ENCODE measurements at regions not wholly inside any gene's neighbourhood (a gene's known extent, or its start where the extent isn't known, plus 50 kb on each side); places are given as distances from the start of the nearest gene placed in this dataset.

DNA sequence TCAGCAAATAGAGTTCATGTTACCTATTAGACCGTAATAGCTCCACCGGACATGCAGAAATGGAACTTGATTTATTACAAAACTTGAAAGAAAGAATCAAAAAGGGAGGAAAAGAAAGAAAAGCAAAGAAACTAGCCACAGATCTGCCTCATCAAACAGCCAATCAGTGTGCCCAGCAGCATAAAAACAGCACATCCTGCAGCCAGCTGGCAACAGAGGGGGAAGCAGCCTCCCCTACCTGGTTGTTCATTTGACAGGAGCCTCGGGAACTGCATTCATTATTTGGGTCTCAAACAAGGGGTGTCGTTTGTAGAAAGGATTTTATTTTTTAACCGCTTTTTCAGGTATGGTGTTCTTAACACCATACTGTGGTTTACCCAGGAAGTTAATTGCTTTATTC lies 181.5 kb upstream of the TOPAZ1 start:
- no peak for DNase-seq

DNA sequence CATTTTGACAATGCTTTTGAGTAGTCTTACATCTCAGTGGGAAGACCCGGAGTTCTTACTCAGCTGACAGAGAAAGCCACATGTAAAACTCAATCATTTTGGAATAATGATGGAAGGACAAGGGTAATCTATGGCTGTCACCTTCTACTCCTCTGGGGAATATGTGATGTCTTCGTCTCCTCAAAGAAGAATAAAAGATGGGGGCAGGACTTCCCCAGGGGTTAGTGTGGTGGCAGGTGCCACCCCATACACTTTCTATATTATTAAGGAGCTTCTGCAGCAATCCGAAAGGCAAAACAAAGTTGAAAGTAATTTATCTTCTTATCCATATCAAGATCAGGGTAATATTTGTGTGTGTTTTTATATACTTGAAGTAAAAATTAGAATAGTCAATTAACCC lies 180.4 kb upstream of the TOPAZ1 start:
- no peak for DNase-seq

DNA sequence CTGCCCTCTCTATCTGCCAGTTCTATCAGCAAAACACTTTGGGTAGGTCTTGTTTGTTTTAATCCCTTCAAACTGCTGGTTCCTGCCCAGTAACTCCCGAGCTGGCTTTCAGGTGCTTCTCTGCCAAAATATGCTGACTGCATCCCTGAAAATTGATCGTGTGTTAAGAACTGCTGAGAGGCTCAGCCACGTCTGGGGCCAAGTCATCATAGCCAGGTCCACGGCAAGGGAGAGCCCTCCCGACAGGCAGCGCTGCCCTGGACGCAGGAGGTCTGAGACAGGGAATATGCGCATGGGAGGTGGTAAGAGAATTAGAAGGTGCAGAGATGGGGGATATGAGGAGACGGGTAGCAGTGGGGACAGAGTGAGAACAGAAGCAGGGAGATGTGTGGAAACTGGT lies 179.7 kb upstream of the TOPAZ1 start:
- DNase-seq = no peak

DNA sequence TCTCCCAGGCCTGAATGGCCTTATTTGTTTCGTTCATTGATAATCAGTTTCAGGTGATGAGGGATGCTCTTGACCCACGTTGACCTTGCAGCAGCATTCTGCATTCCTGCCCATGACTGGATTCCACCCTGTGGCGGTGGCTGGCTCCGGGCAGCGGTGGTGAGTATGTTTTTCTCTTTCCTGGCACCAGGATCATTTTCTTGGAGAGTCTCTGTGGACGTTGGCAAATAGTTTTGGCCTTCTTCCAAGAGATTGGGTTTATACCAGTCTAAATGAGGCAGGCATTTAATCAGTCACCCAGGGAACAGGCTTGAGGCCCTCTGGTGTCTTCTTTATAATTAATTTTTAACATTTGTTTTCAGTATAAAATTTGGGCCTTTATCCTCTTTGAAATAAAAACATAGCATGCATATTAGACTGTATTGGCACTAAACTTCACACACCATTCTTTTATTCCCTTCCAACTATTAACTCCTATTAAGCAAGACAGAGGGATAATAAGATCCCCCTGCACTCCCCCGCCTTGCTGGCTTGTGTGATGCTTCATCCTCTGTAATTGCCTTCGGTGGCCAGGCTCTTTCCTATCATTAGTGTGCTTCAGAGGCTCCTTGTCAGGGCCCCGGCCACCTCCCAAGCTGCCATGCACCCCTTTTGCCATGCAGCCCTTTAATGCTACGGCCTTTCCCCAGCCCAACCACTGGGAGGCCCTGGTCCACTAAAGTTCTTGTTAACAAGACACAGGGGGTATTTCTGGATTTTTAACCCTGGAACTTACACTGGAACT lies 176.2 kb upstream of the TOPAZ1 start:
- no peak for DNase-seq

DNA sequence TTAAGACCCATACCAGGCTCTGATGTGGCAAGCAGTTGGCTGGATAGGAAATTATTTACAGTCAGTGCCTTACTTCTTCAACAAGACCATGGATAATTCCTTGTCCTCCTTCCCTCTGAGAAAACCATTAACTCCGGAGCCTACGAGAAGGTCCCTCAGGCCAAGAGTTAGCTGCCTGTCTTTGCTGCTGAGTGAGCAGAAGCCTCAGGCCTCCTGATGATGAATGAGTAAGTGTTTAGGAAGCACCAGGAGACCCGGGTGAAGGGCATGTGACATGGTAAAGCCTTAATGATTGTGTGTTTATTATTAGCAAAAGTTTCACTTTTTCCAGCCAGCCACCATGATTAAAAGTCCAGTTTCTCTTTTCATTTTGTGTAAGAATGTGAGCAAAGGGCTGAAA lies 174.9 kb upstream of the TOPAZ1 start:
- DNase-seq = no peak

DNA sequence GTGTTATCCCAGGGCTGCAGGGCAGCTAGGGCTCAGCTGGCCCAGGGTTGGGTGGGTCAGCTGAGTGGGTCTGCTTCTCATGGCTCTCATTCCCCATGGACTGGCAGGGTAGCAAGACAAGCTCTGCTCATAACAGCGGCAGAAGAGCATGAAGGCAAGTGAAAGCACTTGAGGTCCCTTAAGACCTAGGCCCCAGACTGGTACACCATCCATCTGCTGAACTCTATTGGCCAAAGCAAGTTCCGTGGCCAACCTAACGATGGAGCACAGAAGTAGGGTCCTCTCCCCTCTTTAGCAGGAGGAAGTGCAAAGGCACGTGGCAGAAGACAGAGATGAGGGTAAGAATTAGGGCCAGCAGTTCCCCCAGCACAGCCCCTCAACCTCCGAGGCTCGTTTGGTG lies 174.3 kb upstream of the TOPAZ1 start:
- no peak for DNase-seq

DNA sequence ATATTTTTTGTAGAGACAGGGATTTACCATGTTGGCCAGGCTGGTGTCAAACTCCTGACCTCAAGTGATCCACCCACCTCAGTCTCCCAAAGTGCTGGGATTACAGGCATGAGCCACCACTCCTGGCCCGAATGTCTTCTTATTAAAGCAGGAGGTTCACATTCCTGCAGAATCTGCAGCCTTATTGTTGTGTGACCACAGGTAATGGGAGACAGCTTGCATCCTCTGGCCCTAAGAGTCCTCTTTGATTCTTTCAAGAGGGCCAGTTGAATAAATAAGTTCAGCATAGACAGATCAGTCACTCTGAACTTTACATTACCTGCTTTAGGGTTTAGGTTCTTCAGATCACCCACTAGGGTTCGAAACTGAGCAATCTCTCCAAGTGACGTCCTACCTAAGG lies 172.9 kb upstream of the TOPAZ1 start:
- no peak for DNase-seq

DNA sequence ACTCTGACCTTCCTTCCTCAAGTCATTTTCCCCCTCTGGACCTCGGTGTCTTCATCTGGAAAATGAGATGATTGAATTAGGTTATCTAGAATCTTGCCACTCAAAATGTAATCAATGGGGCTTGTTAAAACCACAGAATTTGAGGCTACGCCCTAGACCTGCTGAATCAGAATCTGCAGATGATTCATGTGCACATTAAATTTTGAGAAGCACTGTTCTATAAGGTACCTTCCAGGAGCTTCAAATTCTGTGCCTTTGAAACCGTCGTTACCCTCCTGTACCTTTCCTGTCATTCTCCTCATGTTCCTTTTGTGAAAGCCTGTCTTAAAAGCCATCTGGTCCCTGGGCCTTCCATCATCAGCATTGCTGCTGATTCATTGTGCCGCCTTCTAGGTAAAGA lies 172.4 kb upstream of the TOPAZ1 start:
- DNase-seq = no peak

DNA sequence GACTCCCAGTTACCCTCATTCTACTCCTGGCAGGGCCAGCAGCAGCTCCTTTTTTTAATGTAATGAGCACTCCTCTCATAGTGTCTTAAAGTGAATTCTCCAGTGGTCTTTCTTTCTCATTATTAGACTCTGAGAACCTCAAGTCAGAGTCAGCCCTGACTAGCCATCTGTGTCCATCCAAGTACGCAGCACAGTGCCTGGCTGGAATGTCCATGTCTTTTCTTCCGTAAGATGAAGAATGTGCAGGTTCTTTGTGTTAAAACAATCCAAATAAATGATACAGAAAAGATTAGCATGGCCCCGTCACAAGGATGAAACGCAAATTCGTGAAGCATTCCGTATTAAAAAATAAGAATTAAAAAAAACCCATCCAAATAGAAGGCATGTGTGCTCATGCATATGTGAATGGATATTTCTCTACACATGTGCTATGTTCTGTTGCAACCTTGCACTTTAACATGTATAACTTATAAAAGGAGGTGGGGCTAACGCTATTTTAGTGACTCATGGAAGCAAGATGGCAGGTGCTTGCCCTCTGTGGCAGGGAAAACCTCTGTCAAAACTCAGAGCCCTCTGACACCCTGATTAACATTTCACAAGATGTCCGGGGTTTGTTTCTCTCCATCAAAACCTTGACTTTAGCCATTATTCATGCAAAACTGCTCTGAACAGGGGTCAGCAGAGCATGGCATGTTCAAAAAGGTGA lies 170.7 kb upstream of the TOPAZ1 start:
- DNase-seq = no peak

DNA sequence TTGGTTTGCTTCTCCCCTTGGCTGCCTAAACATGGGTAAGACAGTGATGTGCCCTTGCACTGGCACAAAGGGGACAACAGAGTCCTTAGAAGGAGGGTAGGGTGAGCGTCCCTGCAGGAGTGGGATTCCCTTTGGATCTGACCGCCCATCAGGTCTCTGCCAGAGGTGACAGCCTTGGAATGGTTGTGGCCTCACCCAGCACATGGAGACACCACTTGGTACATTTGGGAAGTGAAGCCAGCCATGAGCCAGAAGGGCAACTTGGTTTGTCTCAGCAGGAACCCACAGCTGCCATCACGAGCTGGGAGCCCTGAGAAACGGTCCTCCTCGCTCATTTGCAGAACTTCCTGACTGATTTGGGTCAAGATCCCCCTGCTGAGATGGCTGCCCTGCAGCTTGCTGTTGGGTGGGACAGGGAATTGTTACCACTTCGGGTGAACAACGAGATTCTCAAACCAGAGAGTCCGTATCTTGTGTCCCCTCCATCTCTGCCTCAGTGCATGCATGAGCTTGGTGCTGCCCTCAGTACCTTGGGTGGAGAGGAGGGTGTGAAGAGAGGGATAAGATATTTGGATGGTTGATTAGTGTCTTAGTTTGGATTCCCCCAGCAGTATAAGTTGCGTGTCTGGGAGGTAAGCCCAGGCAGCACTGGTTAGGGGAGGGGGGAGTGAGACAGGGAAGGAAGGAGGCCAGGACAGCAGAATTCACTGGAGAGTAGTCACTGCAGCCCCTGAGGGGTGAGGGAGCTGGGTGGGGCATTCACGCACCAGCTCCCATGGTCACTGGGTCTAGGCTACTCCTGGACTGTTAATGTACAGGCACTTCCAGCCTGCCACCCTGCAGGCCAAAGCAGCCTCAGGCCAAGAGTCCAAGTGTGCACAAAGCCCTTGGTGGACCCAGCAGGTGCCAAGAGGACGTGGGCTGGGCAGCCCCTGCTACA lies 168.8 kb upstream of the TOPAZ1 start:
- DNase-seq = peak; percentile 47

DNA sequence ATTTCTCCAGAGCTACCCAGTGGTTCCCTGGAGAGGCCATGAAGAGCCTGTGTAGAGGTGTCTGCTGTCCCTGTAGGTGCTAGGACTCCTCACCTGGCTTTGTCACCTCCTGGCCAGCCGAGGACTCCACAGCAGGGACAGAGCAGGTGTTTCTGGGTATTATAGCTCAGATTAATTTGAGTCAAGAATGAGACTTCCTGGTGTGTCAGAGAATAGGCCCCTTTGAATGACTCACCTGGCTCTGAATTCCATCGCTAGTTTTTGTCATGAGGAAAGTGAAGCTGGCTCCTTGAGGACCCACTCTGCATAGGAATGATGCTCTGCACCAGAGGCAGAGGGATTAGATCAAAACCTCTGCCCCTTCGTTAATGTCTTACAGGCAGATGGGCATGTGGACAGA lies 167.5 kb upstream of the TOPAZ1 start:
- peak; percentile 55 for DNase-seq

DNA sequence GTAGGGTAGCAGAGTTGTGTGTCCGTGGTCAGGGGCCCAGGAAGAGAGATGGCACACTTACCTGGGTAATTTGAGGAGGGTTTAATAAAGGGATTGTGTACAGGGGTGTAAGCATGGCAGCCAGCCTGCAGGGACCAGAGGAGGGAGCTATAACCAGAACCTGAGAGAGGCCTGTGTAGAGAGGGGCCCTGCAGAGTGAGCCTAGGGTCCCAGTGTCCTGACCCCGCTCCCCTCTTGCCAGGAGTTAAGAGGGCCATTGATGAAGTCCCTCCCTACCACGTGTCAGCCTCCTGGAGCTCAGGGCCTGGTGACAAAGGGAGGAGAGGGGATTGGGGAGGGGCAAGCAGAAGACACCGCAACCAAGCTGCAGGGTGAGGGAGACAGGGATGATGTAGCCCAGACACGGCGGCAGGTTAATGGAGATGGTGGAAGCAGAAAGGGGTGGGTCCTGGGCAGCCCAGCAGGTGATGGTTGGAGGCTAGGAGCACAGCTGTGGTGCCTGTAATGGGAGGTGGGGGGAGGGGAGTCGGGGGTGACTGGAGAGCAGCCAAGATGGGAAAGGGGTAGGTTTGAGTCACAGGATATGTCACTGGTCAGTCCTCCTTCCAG lies 165.4 kb upstream of the TOPAZ1 start:
- DNase-seq = peak; percentile 62

DNA sequence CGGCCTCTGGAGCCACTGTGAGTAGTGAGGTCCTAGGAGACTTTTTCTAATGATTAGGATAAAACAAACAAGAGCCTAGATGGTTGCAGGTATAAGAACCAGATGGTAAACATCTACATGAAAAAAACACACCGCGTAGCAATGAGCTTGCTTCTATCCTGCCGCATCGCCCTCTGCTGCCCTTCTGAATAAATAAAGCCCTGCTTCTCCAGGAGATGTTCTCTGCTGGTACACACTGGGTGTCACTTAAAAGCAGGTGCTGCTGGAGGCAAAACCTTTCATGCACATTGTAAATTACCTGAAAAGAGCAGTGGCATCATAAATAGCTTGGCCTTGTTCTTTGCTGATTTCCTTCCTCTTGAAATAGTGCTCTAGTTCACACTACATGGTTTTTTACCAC lies 164.4 kb upstream of the TOPAZ1 start:
- DNase-seq = no peak

DNA sequence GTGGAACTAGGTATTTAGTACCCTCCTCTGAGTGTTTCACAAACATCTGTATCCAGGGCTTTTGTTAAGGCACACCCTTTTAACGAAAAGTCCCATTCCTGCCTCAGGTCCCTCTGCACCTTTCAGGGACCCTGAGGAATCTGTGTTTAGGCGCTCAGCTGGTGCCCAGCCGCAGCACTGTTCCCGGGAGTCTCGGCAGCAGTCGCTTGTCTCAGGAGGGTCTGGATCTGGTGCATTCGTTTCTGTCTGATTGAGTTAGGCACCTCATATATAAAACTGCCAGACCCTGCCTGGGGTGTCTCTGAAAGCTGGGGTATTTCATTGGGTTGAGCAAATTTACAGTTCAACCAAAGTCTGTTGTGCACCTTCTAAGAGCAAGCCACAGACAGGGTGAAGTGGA lies 162.8 kb upstream of the TOPAZ1 start:
- no peak for DNase-seq

DNA sequence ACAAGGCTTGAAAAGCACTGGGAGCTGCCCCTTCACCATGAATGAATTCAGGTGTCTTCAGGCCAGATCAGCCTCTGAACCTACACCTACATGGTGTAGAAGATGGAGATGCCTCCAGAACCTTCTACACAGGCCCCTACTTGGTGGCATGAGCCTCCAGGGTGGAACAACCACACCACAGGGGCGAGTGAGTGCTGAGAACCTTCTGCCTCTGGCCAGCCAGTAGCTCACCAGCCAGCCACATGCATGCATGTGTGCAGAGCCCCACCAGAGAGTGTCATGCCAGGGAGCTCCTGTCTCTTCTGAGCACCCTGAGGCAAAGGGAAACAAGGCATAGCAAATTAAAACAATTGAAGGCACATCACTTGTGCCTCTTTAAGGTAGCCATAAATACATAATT lies 161.8 kb upstream of the TOPAZ1 start:
- DNase-seq = no peak

DNA sequence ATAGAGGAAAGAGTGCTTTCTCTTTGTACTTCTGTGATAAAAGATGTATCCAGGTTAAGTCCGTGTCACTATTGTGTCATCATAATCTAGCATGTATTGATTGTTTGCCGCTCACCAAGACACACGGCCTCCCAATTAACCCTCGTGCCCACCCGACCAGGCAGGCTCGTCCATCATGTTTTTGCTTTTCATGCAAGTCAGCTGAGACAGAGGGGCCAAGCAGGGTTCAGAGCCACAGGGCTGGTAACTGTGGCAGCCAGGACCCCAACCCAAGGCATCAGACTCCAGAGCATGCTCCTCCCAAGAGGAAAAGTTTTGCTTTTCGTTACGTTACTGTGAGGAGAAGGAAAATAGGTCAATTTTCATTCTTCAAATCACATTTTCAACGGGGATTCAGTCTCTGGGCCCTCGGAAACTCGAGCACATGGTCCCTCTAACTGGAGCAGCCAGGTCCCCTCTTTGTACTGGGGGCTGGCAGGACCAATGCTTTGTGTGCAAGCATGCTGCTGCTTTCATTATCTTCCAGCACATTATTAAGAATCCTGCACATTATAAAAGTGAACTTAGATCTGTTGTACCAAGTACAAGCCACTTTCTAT lies 161.1 kb upstream of the TOPAZ1 start:
- DNase-seq = no peak

DNA sequence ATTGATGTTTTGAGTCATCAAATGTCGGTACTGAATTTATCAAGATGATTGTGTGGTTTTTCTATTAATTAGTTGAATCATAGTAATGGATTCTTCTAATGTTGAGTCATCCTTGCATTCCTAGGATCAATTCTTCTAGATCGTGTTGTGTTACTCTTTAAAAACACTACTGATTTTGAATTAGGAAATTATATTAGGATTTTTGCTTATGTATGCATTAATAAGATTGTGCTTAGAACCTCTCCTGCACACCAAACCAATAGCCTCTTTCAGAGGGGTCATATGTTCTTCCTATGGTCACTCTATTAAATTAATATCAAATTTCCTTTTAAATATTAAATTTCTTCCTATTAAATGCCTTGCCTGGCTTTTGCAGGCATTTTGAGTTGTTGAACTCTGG lies 151.7 kb upstream of the TOPAZ1 start:
- no peak for DNase-seq

DNA sequence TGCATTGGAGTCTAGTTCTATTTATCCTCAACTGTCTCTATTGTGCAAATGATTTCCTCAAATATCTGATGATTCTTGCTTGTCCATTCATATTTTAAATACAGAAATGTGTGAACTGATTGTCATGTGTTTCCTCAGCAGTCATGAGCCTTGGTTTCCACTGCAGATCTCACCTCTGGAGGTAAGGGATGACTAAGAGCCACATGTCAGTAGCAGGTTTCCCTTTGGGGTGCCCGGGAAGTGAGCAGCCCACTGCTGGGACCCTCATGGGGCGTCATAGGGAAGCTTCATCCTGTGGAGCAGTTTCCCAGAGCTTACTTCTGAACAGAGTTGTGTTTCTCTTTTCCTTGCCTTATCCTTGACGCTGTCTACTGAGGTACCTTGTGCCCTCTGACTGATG lies 149.2 kb upstream of the TOPAZ1 start:
- DNase-seq = no peak

DNA sequence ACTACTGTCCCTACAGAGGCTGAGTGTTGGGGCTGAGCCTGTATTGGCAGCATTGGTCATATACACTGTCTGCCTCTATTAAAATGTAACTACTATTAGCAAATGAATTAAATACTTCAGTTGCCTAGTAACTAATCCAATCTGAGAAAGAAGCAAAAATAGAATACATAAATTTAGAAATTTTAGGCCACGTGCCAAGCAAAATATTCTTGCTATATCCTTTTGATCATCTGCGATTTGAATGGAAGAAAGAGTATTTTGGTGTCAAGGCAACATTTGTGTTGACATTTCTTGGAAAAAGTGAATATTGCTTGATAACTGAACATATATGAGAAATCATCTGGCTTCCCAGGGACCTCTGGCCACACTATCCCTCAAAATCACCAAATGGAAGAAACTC lies 148.2 kb upstream of the TOPAZ1 start:
- DNase-seq = no peak

DNA sequence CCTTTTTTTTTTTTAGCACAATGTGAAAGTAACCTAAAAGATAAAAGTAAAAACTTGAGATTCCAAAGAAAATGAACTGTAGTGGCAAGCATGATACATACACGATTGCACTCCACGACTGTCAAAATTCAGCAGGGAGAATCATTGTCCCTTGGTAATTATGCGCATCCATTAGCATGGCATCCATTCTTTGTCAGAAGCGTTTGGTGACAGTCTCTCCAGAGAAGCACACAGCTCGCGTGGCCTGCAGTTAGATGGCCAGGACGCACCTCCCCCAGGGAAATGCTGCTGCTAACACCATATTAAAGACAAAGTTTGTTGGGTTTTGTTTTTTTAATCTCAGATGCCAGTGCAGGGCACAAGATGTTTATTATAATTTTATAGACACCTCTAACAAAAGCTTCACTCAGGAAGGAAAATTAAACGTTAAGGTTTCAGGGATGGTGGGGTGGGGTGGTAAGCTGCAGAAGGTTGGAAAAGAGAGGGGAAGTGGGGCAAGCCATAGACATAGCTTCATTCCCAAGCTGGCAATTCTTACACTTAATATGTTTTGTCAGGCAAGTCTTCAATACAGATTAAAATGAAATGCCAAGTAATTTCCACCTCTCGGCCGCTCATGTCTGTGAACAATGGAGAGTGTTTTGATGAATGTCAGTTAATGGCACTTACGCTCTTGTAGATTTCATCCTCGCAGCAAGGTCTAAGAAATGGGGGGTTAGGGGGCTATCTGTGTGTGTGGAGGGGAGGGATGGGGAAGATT lies 142.8 kb upstream of the TOPAZ1 start:
- peak; percentile 19 for DNase-seq

DNA sequence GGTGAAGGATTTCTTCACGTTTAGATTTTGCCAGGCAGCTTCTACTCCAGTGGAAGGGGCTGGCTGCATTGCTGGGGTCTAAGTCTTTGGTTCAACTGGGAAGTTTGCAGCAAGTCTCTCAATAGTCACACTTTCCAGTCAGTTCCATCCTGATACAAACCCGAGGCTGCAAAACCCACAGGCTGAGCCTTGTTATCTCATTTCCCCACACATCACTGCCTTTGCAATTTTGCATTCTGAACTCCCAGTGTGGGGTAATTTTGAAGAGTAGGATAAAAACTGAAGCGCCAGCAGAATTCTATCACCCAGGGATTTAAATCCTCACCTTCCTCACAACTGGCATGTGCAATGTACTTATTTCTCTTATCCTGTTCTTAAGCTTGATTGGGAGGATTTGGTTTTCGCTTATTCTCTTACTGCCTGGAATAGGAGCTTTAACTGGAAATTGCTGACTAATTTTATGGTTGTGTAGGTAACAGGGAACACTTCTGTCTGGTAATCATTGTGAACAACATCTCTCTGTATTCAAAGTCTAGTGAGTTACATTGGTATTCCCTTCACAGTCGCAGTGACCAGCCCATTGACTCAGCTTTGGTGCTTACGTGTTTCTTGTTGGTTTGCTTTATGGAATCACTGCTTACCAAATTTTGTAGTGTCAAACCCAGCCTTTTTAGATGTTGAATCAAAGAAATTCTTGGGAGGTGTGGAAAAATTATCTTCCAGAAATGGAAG lies 142.0 kb upstream of the TOPAZ1 start:
- DNase-seq = peak; percentile 22
